IMR-90 (cell line): ENCODE measurements at regions not wholly inside any gene's neighbourhood (a gene's known extent, or its start where the extent isn't known, plus 50 kb on each side); places are given as distances from the start of the nearest gene placed in this dataset.

Experiments
- ATAC-seq: fragments of 200-7000 bp; cut with Tn5 transposase; 2 replicates; pipeline ENCODE4 v1.9.1; 2020; ENCODE audit warnings: low read depth, mild to moderate bottlenecking, moderate library complexity
- BruUV-seq: library from RNA; stranded (reverse); fragments of 400-500 nt; replicated peaks from 2 replicates; lab custom pipeline; 2021; lab: Mats Ljungman, UMichigan
- CTCF ChIA-PET: fragments of 300-600 bp; formaldehyde crosslinking; extraction: SDS; loops from one replicate; lab custom pipeline; 2021; ENCODE audit warnings: antibody characterized with exemption; lab: Yijun Ruan, JAX
- POLR2A ChIA-PET: fragments of 300-600 bp; sonication (Branson Sonifier 250); formaldehyde crosslinking; loops from one replicate; lab custom pipeline; 2022; ENCODE audit warnings: antibody characterized with exemption; ENCODE audit not compliant: unreplicated experiment; lab: Charles Lee
- DNase-seq: peaks from one replicate; pipeline ENCODE4 v3.0.0; 2013
- H2AFZ ChIP-seq: replicated peaks from 2 replicates; pipeline ENCODE3; 2013; ENCODE audit warnings: low read length, mild to moderate bottlenecking; ENCODE audit not compliant: poor library complexity
- H2AK5ac ChIP-seq: 2 replicates; pipeline ENCODE4 v1.6.1; 2013; ENCODE audit warnings: low read depth, low read length, inconsistent platforms
- H2AK9ac ChIP-seq: replicated peaks from 2 replicates; pipeline ENCODE3; 2013; ENCODE audit warnings: mild to moderate bottlenecking, low read depth, low read length, moderate library complexity; ENCODE audit not compliant: poor library complexity
- H2BK120ac ChIP-seq: 2 replicates; pipeline ENCODE4 v1.6.1; 2013; ENCODE audit warnings: low read depth, low read length, inconsistent platforms
- H2BK15ac ChIP-seq: 3 replicates; pipeline ENCODE4 v1.6.1; 2013; ENCODE audit warnings: low read depth, low read length, inconsistent platforms
- H2BK20ac ChIP-seq: 2 replicates; pipeline ENCODE4 v1.6.1; 2013; ENCODE audit warnings: low read depth, mild to moderate bottlenecking, inconsistent platforms, low read length, moderate library complexity
- H2BK5ac ChIP-seq: 2 replicates; pipeline ENCODE4 v1.6.1; 2013; ENCODE audit warnings: mild to moderate bottlenecking, low read depth, low read length, inconsistent platforms; ENCODE audit not compliant: poor library complexity, severe bottlenecking
- H3K14ac ChIP-seq: replicated peaks from 2 replicates; pipeline ENCODE4 v1.6.1; 2013; ENCODE audit warnings: low read depth, low read length, inconsistent platforms
- H3K18ac ChIP-seq: 2 replicates; pipeline ENCODE4 v1.6.1; 2013; ENCODE audit warnings: low read depth, low read length, control low read depth
- H3K23ac ChIP-seq: 2 replicates; pipeline ENCODE4 v1.6.1; 2013; ENCODE audit warnings: low read depth, low read length, inconsistent platforms
- H3K27ac ChIP-seq: 2 replicates; pipeline ENCODE4 v1.5.1; 2013; ENCODE audit warnings: mild to moderate bottlenecking, control low read depth, low read length; ENCODE audit not compliant: insufficient read depth
- H3K27me3 ChIP-seq: 2 replicates; pipeline ENCODE4 v1.6.1; 2013; ENCODE audit warnings: low read length; ENCODE audit not compliant: control insufficient read depth, insufficient read depth
- H3K36me3 ChIP-seq: 2 replicates; pipeline ENCODE4 v1.6.1; 2013; ENCODE audit warnings: low read length, mixed read lengths; ENCODE audit not compliant: control insufficient read depth, insufficient read depth
- H3K4ac ChIP-seq: 2 replicates; pipeline ENCODE4 v1.6.1; 2013; ENCODE audit warnings: low read depth, low read length, inconsistent platforms
- H3K4me1 ChIP-seq: 2 replicates; pipeline ENCODE4 v1.6.1; 2013; ENCODE audit warnings: low read length, mixed read lengths; ENCODE audit not compliant: control insufficient read depth, insufficient read depth
- H3K4me2 ChIP-seq: 2 replicates; pipeline ENCODE4 v1.6.1; 2013; ENCODE audit warnings: low read depth, mild to moderate bottlenecking, control low read depth, low read length, moderate library complexity
- H3K4me3 ChIP-seq: 2 replicates; pipeline ENCODE4 v1.5.1; 2013; ENCODE audit warnings: low read depth, mild to moderate bottlenecking, control low read depth, low read length, moderate library complexity; ENCODE audit not compliant: insufficient read depth
- H3K56ac ChIP-seq: 2 replicates; pipeline ENCODE4 v1.6.1; 2013; ENCODE audit warnings: low read length, inconsistent platforms; ENCODE audit not compliant: insufficient read depth; ENCODE audit errors: extremely low read depth
- H3K79me1 ChIP-seq, 2 experiments: 2 replicates each; pipeline ENCODE4 v1.6.1; 2013; ENCODE audit warnings: low read length in 2 of 2, inconsistent platforms in 1 of 2, low read depth in 1 of 2
- H3K9ac ChIP-seq: 2 replicates; pipeline ENCODE4 v1.6.1; 2013; ENCODE audit warnings: low read depth, low read length, control low read depth
- H3K9me1 ChIP-seq: 2 replicates; pipeline ENCODE4 v1.6.1; 2013; ENCODE audit warnings: low read length, inconsistent platforms; ENCODE audit not compliant: insufficient read depth
- H3K9me3 ChIP-seq: 2 replicates; pipeline ENCODE4 v1.6.1; 2013; ENCODE audit warnings: low read length; ENCODE audit not compliant: control insufficient read depth, insufficient read depth
- H4K20me1 ChIP-seq: 2 replicates; pipeline ENCODE4 v1.6.1; 2013; ENCODE audit warnings: low read length, inconsistent platforms; ENCODE audit not compliant: insufficient read depth
- H4K5ac ChIP-seq: 2 replicates; pipeline ENCODE4 v1.6.1; 2013; ENCODE audit warnings: mild to moderate bottlenecking, low read depth, low read length, control low read depth
- H4K8ac ChIP-seq, 2 experiments: 2 replicates each; pipeline ENCODE4 v1.6.1; 2013; ENCODE audit warnings: low read depth in 2 of 2, low read length in 2 of 2, control low read depth in 1 of 2, inconsistent platforms in 1 of 2
- H4K91ac ChIP-seq: 2 replicates; pipeline ENCODE4 v1.6.1; 2013; ENCODE audit warnings: low read depth, low read length, inconsistent platforms; ENCODE audit not compliant: insufficient read depth
- BHLHE40 ChIP-seq: fragments of 150-350 bp; IDR thresholded peaks from 2 replicates; pipeline ENCODE4 v1.6.1; 2016; ENCODE audit warnings: mild to moderate bottlenecking, low read depth, low read length
- CEBPB ChIP-seq: IDR thresholded peaks from 2 replicates; pipeline ENCODE4 v1.6.1; 2012; ENCODE audit warnings: low read depth, low read length, improper control_type of control experiment
- CHD1 ChIP-seq: IDR thresholded peaks from 2 replicates; pipeline ENCODE4 v1.6.1; 2012; ENCODE audit warnings: low read depth, low read length, improper control_type of control experiment
- FOS ChIP-seq: fragments of 150-350 bp; IDR thresholded peaks from 2 replicates; pipeline ENCODE4 v1.6.1; 2016; ENCODE audit warnings: low read depth, low read length
- MAFK ChIP-seq: IDR thresholded peaks from 2 replicates; pipeline ENCODE4 v1.6.1; 2012; ENCODE audit warnings: low read depth, low read length, improper control_type of control experiment
- MAZ ChIP-seq: IDR thresholded peaks from 2 replicates; pipeline ENCODE4 v1.6.1; 2012; ENCODE audit warnings: low read depth, mild to moderate bottlenecking, low read length, improper control_type of control experiment, moderate library complexity, borderline replicate concordance
- MXI1 ChIP-seq: IDR thresholded peaks from 2 replicates; pipeline ENCODE4 v1.6.1; 2012; ENCODE audit warnings: low read depth, mild to moderate bottlenecking, low read length, moderate library complexity, borderline replicate concordance
- NFE2L2 ChIP-seq: fragments of 150-350 bp; IDR thresholded peaks from 2 replicates; pipeline ENCODE4 v1.6.1; 2016; ENCODE audit warnings: low read depth, mild to moderate bottlenecking, low read length
- POLR2A ChIP-seq: IDR thresholded peaks from 2 replicates; pipeline ENCODE4 v1.6.1; 2012; ENCODE audit warnings: mild to moderate bottlenecking, low read depth, low read length
- RAD21 ChIP-seq: IDR thresholded peaks from 2 replicates; pipeline ENCODE4 v1.6.1; 2012; ENCODE audit warnings: low read length, improper control_type of control experiment
- RCOR1 ChIP-seq: IDR thresholded peaks from 2 replicates; pipeline ENCODE4 v1.6.1; 2012; ENCODE audit warnings: mild to moderate bottlenecking, low read length, improper control_type of control experiment; ENCODE audit not compliant: insufficient replicate concordance
- RFX5 ChIP-seq: IDR thresholded peaks from 2 replicates; pipeline ENCODE4 v1.8.0; 2012; ENCODE audit warnings: low read depth, mild to moderate bottlenecking, low read length, moderate library complexity
- SMC3 ChIP-seq: fragments of 150-350 bp; IDR thresholded peaks from 2 replicates; pipeline ENCODE4 v1.6.1; 2016; ENCODE audit warnings: low read depth, mild to moderate bottlenecking, antibody characterized with exemption, low read length, moderate library complexity
- WGBS, 2 experiments: methylation state at CpG; one replicate each; pipeline versions ENCODE4 v1.1.5 to v1.1.7; 2013; ENCODE audit warnings: missing lambda C conversion rate in 2 of 2; ENCODE audit not compliant: insufficient read length in 1 of 2; ENCODE audit errors: extremely low coverage in 2 of 2; 5-methylcytosine and 5-hydroxymethylcytosine counted together
- dilution Hi-C: fragments of 300-500 bp; cut with HindIII; formaldehyde crosslinking; loops from one replicate; pipeline ENCODE4 v1.14.3; 2018; ENCODE audit warnings: low sequenced_read_pairs; ENCODE audit not compliant: unreplicated experiment
- in situ Hi-C: fragments of 300-500 bp; cut with MboI; formaldehyde crosslinking; loops from 3 replicates; pipeline ENCODE4 v1.14.3; 2019; ENCODE audit warnings: low sequenced_read_pairs, inconsistent platforms, mixed read lengths
- intact Hi-C: fragments of 100-400 bp; cut with micrococcal nuclease; formaldehyde crosslinking; loops from 2 replicates; pipeline ENCODE4 v1.10.0; 2022
- TF ChIP-seq, protein P1 (sequence below): fragments of 150-350 bp; IDR thresholded peaks from 2 replicates; pipeline ENCODE4 v1.6.1; 2017; ENCODE audit warnings: mild to moderate bottlenecking, antibody characterized with exemption, low read length, low read depth
- TF ChIP-seq, protein P2 (sequence below): conservative IDR thresholded peaks from 2 replicates; pipeline ENCODE4 v1.5.1; 2012; ENCODE audit warnings: mild to moderate bottlenecking, low read depth, low read length, improper control_type of control experiment
- TF ChIP-seq, protein P3 (sequence below): fragments of 150-350 bp; IDR thresholded peaks from 2 replicates; pipeline ENCODE4 v1.6.1; 2016; ENCODE audit warnings: low read depth, mild to moderate bottlenecking, low read length, moderate library complexity, borderline replicate concordance

DNA sequence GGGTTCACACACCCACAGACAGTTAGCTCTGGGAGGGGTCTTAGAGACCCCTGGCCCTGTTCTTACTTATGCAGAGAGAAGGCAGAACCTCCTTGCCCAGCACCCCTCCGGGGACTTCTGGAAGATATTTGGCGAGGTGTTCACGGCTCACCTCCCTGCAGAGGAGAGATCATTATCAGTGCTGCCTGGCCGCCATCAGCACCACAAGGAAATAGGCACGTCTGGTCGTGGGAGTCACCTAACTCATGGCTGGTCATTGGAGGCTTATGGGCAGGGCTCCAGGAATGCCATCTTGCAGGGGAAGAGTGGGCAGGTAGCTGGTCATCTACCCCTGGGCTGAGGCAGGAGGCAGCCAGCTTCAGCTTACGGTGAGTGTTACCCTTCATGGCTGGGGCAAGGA, 189.4 kb downstream of the RPS24 start:
- intact Hi-C loops: no loop called here
- TF ChIP-seq MAZ (no peak), CHD1 (no peak), SMC3 (no peak), FOS (no peak), POLR2A (no peak), NFE2L2 (no peak), MXI1 (no peak), RAD21 (no peak), BHLHE40 (no peak), MAFK (no peak), RFX5 (no peak), CEBPB (no peak), RCOR1 (no peak)
- TF ChIP-seq, protein P1, sequence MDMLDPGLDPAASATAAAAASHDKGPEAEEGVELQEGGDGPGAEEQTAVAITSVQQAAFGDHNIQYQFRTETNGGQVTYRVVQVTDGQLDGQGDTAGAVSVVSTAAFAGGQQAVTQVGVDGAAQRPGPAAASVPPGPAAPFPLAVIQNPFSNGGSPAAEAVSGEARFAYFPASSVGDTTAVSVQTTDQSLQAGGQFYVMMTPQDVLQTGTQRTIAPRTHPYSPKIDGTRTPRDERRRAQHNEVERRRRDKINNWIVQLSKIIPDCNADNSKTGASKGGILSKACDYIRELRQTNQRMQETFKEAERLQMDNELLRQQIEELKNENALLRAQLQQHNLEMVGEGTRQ: no peak
- TF ChIP-seq, protein P2, sequence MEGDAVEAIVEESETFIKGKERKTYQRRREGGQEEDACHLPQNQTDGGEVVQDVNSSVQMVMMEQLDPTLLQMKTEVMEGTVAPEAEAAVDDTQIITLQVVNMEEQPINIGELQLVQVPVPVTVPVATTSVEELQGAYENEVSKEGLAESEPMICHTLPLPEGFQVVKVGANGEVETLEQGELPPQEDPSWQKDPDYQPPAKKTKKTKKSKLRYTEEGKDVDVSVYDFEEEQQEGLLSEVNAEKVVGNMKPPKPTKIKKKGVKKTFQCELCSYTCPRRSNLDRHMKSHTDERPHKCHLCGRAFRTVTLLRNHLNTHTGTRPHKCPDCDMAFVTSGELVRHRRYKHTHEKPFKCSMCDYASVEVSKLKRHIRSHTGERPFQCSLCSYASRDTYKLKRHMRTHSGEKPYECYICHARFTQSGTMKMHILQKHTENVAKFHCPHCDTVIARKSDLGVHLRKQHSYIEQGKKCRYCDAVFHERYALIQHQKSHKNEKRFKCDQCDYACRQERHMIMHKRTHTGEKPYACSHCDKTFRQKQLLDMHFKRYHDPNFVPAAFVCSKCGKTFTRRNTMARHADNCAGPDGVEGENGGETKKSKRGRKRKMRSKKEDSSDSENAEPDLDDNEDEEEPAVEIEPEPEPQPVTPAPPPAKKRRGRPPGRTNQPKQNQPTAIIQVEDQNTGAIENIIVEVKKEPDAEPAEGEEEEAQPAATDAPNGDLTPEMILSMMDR: no peak
- TF ChIP-seq, protein P3, sequence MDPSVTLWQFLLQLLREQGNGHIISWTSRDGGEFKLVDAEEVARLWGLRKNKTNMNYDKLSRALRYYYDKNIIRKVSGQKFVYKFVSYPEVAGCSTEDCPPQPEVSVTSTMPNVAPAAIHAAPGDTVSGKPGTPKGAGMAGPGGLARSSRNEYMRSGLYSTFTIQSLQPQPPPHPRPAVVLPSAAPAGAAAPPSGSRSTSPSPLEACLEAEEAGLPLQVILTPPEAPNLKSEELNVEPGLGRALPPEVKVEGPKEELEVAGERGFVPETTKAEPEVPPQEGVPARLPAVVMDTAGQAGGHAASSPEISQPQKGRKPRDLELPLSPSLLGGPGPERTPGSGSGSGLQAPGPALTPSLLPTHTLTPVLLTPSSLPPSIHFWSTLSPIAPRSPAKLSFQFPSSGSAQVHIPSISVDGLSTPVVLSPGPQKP: no peak
- in situ Hi-C loops: no loop called here
- H2BK15ac ChIP-seq: no peak overlapping the region
- H2AFZ ChIP-seq: no peak overlapping the region
- CTCF ChIA-PET: no interaction called here
- no peaks in the 10 kb centered on the region for H4K20me1 ChIP-seq
- no peak overlapping the region for H4K91ac ChIP-seq
- H3K14ac ChIP-seq: 0 out of 2 replicates have a peak overlapping the region, but pooled peaks have one; percentile 3
- H3K9me1 ChIP-seq: peaks cover 8% of the 10 kb centered on the region
- H3K56ac ChIP-seq: no peak overlapping the region
- no peaks in the 10 kb centered on the region for H3K79me1 ChIP-seq
- peak overlapping the region; percentile 13; the same call in 1 of the 2 replicates for H2AK5ac ChIP-seq
- no peaks in the 10 kb centered on the region for H3K36me3 ChIP-seq
- no TSS peak for BruUV-seq
- DNase-seq: no peak
- H3K4me3 ChIP-seq: no peak overlapping the region
- no peak overlapping the region for H3K4me2 ChIP-seq
- no peaks in the 10 kb centered on the region for H3K27me3 ChIP-seq
- POLR2A ChIA-PET: no interaction called here
- H3K9me3 ChIP-seq: no peaks in the 10 kb centered on the region
- H3K27ac ChIP-seq: no peak overlapping the region
- H4K8ac ChIP-seq: no peak overlapping the region
- H3K23ac ChIP-seq: no peak overlapping the region
- no peak overlapping the region for H4K5ac ChIP-seq
- no peak overlapping the region for H2BK20ac ChIP-seq
- WGBS, 2 experiments: 93% methylated on average over 3 of the region's 7 CpGs; no CpG with 5 or more reads in 1 of the 2 experiments
- dilution Hi-C loops: no loop called here
- no peak for ATAC-seq
- 0 out of 2 replicates have a peak overlapping the region, but pooled peaks have one; percentile 0 for H2BK120ac ChIP-seq
- peaks cover 4% of the 10 kb centered on the region for H3K4me1 ChIP-seq
- H3K4ac ChIP-seq: 0 out of 2 replicates have a peak overlapping the region, but pooled peaks have one; percentile 13
- no peak overlapping the region for H3K18ac ChIP-seq
- H2AK9ac ChIP-seq: no peak overlapping the region
- no peak overlapping the region for H3K9ac ChIP-seq
- H2BK5ac ChIP-seq: no peak overlapping the region
